HT-29 (cell line): ENCODE measurements at regions not wholly inside any gene's neighbourhood (a gene's known extent, or its start where the extent isn't known, plus 50 kb on each side); places are given as distances from the start of the nearest gene placed in this dataset.

Source experiments
- DNase-seq: peaks from one replicate; pipeline ENCODE4 v3.0.0-alpha.2; 2015; ENCODE audit warnings: low spot score

- no peak for DNase-seq
These were observed 99.6 kb downstream of the ODF2L start for GRCh38 chr1:86296305-86297205.

- DNase-seq = no peak
These were observed 106.4 kb downstream of the ODF2L start for GRCh38 chr1:86289746-86290145.

- DNase-seq = no peak
These were observed 107.0 kb downstream of the ODF2L start for GRCh38 chr1:86289161-86289560.

GRCh38 chr1:86288586-86289147 is 107.5 kb downstream of the ODF2L start:
- DNase-seq = no peak

GRCh38 chr1:86285796-86286195 is 110.3 kb downstream of the ODF2L start:
- no peak for DNase-seq

GRCh38 chr1:86282611-86283010 is 113.5 kb downstream of the ODF2L start:
- DNase-seq = no peak

GRCh38 chr1:86277936-86278335 is 118.2 kb downstream of the ODF2L start:
- no peak for DNase-seq

- DNase-seq = no peak
These were observed 116.5 kb upstream of the COL24A1 start for GRCh38 chr1:86273066-86273465.

- no peak for DNase-seq
These were observed 115.5 kb upstream of the COL24A1 start for GRCh38 chr1:86272083-86272482.

GRCh38 chr1:86271046-86271445 is 114.5 kb upstream of the COL24A1 start:
- DNase-seq = no peak

GRCh38 chr1:86263101-86263500 is 106.5 kb upstream of the COL24A1 start:
- no peak for DNase-seq

- DNase-seq = no peak
These were observed 103.9 kb upstream of the COL24A1 start for GRCh38 chr1:86260476-86260875.

- DNase-seq = no peak
These were observed 102.8 kb upstream of the COL24A1 start for GRCh38 chr1:86259390-86259789.

GRCh38 chr1:86258101-86258500 is 101.5 kb upstream of the COL24A1 start:
- no peak for DNase-seq

GRCh38 chr1:86247597-86248279 is 91.2 kb upstream of the COL24A1 start:
- DNase-seq = no peak

GRCh38 chr1:86245566-86246190 is 89.1 kb upstream of the COL24A1 start:
- DNase-seq = no peak

GRCh38 chr1:86239894-86240293 is 83.3 kb upstream of the COL24A1 start:
- no peak for DNase-seq

- no peak for DNase-seq
These were observed 82.9 kb upstream of the COL24A1 start for GRCh38 chr1:86239490-86239889.

GRCh38 chr1:86238226-86238625 is 81.7 kb upstream of the COL24A1 start:
- DNase-seq = no peak

- no peak for DNase-seq
These were observed 79.3 kb upstream of the COL24A1 start for GRCh38 chr1:86235852-86236251.

GRCh38 chr1:86233403-86233802 is 76.8 kb upstream of the COL24A1 start:
- no peak for DNase-seq

- DNase-seq = no peak
These were observed 74.5 kb upstream of the COL24A1 start for GRCh38 chr1:86231076-86231475.
